B cell (primary cell): ENCODE measurements at regions not wholly inside any gene's neighbourhood (a gene's known extent, or its start where the extent isn't known, plus 50 kb on each side); places are given as distances from the start of the nearest gene placed in this dataset.

Source experiments
- ATAC-seq: fragments of 200-7000 bp; cut with Tn5 transposase; one replicate; pipeline ENCODE4 v1.10.0; 2021; ENCODE audit warnings: low read depth, mild to moderate bottlenecking, moderate number of reproducible peaks, moderate library complexity
- CTCF ChIA-PET: fragments of 350-600 bp; sonication (Branson Sonifier 250); formaldehyde crosslinking; loops from one replicate; lab custom pipeline; 2021; ENCODE audit warnings: antibody characterized with exemption, inconsistent platforms; lab: Charles Lee
- POLR2A ChIA-PET: fragments of 350-600 bp; sonication (Branson Sonifier 250); formaldehyde crosslinking; loops from one replicate; lab custom pipeline; 2021; ENCODE audit warnings: antibody characterized with exemption; lab: Charles Lee
- DNase-seq: peaks from one replicate; pipeline ENCODE4 v3.0.0; 2013
- H2AFZ ChIP-seq: 2 replicates; pipeline ENCODE4 v1.6.1; 2012; ENCODE audit warnings: mild to moderate bottlenecking, low read depth, low read length; ENCODE audit not compliant: insufficient read depth, poor library complexity, severe bottlenecking
- H3K27ac ChIP-seq, 2 donors: 1 replicate in 1 of 2; 2 replicates in 1 of 2; pipeline ENCODE4 v1.5.1; 2012 to 2013; ENCODE audit warnings: low read length in 2 of 2, mild to moderate bottlenecking in 2 of 2, moderate library complexity in 1 of 2
- H3K27me3 ChIP-seq, 4 experiments: fragments of 200-600 bp in 1 of 4; sonication (generic) in 1 of 4; replicated peaks in 1 of 4; 1 replicate in 2 of 4; 2 replicates in 2 of 4; pipeline versions ENCODE4 v1.6.1 to v1.7.0; 2013 to 2016; ENCODE audit warnings: low read length in 3 of 4, mild to moderate bottlenecking in 2 of 4, mixed read lengths in 1 of 4, moderate library complexity in 1 of 4; ENCODE audit not compliant: insufficient read depth in 4 of 4, control insufficient read depth in 3 of 4; ENCODE audit errors: control extremely low read depth in 1 of 4
- H3K36me3 ChIP-seq, 2 experiments: replicated peaks in 1 of 2; 1 replicate in 1 of 2; 2 replicates in 1 of 2; pipeline versions ENCODE4 v1.6.1 to v1.7.1; 2013; ENCODE audit warnings: low read length in 1 of 2; ENCODE audit not compliant: insufficient read depth in 2 of 2, control insufficient read depth in 1 of 2; ENCODE audit errors: control extremely low read depth in 1 of 2, extremely low read depth in 1 of 2
- H3K4me1 ChIP-seq, 2 donors: fragments of 200-600 bp in 1 of 2; sonication (generic) in 1 of 2; 1 replicate in 1 of 2; 2 replicates in 1 of 2; pipeline versions ENCODE4 v1.5.1 to v1.6.1; 2013 to 2017; ENCODE audit warnings: low read length in 2 of 2; ENCODE audit not compliant: control insufficient read depth in 2 of 2, insufficient read depth in 2 of 2
- H3K4me2 ChIP-seq: replicated peaks from 2 replicates; pipeline ENCODE3; 2012; ENCODE audit warnings: mild to moderate bottlenecking, low read depth, low read length; ENCODE audit not compliant: poor library complexity, severe bottlenecking
- H3K4me3 ChIP-seq, 5 experiments: fragments of 200-600 bp in 1 of 5; sonication (generic) in 1 of 5; 1 replicate in 3 of 5; 2 replicates in 2 of 5; pipeline versions ENCODE4 v1.5.1 to v1.7.0; 2011 to 2016; ENCODE audit warnings: low read length in 4 of 5, mild to moderate bottlenecking in 4 of 5, low read depth in 2 of 5, control low read depth in 1 of 5, moderate library complexity in 1 of 5; ENCODE audit not compliant: insufficient read depth in 1 of 5; ENCODE audit errors: control extremely low read depth in 1 of 5, extremely low read depth in 1 of 5
- H3K79me2 ChIP-seq: fragments of 200-600 bp; sonication (generic); one replicate; pipeline ENCODE4 v1.6.0; 2016; ENCODE audit warnings: low read length; ENCODE audit not compliant: control insufficient read depth, insufficient read depth
- H3K9ac ChIP-seq: fragments of 200-600 bp; sonication (generic); 2 replicates; pipeline ENCODE4 v1.6.1; 2017; ENCODE audit warnings: mild to moderate bottlenecking, low read length, moderate library complexity
- H3K9me3 ChIP-seq, 3 donors: one replicate each; pipeline versions ENCODE4 v1.6.1 to v1.7.1; 2013; ENCODE audit warnings: low read length in 2 of 3; ENCODE audit not compliant: control insufficient read depth in 2 of 3, insufficient read depth in 1 of 3; ENCODE audit errors: control extremely low read depth in 1 of 3
- H4K20me1 ChIP-seq: 2 replicates; pipeline ENCODE4 v1.6.0; 2012; ENCODE audit warnings: mild to moderate bottlenecking, low read length; ENCODE audit not compliant: insufficient read depth, control insufficient read depth, poor library complexity, severe bottlenecking
- H3K27ac Mint-ChIP-seq: one replicate; pipeline ENCODE4 v1.8.0; 2021; ENCODE audit warnings: mixed read lengths
- H3K27me3 Mint-ChIP-seq: one replicate; pipeline ENCODE4 v1.8.0; 2021; ENCODE audit warnings: mixed read lengths
- H3K4me1 Mint-ChIP-seq: one replicate; pipeline ENCODE4 v1.8.0; 2021; ENCODE audit warnings: mixed read lengths
- H3K4me3 Mint-ChIP-seq: one replicate; pipeline ENCODE4 v1.8.0; 2021; ENCODE audit warnings: mixed read lengths
- H3K9me3 Mint-ChIP-seq: one replicate; pipeline ENCODE4 v1.8.0; 2022; ENCODE audit warnings: mixed read lengths; ENCODE audit not compliant: insufficient read depth
- CTCF ChIP-seq: fragments of 200-600 bp; IDR thresholded peaks from one replicate; pipeline ENCODE4 v1.8.0; 2022; ENCODE audit warnings: antibody characterized with exemption, mild to moderate bottlenecking
- EZH2 ChIP-seq: IDR thresholded peaks from 2 replicates; pipeline ENCODE4 v1.6.1; 2012; ENCODE audit warnings: borderline replicate concordance, low read depth, mild to moderate bottlenecking, moderate library complexity, low read length; ENCODE audit not compliant: insufficient read depth, poor library complexity, severe bottlenecking
- WGBS: methylation state at CpG from one replicate; pipeline ENCODE4 v1.1.5; 2013; ENCODE audit warnings: missing lambda C conversion rate; ENCODE audit not compliant: insufficient coverage; 5-methylcytosine and 5-hydroxymethylcytosine counted together
- intact Hi-C: fragments of 100-400 bp; cut with micrococcal nuclease; formaldehyde crosslinking; loops from one replicate; pipeline ENCODE4 v1.10.0; 2022

GRCh38 chr16:54506214-54506580, 219.6 kb upstream of the IRX3 start:
- Histone ChIP-seq H2AFZ (no peak overlapping the region), H3K4me2 (no peak overlapping the region), H3K27me3 (no peaks in the 10 kb centered on the region), H3K4me1 (no peaks in the 10 kb centered on the region), H3K4me3 (no peak overlapping the region), H3K36me3 (no peaks in the 10 kb centered on the region), H3K27ac (no peak overlapping the region), H3K9ac (no peak overlapping the region), H3K79me2 (no peaks in the 10 kb centered on the region), H4K20me1 (no peaks in the 10 kb centered on the region), H3K9me3 (peaks cover 0 to 4% (median 0%) of the 10 kb centered on the region in 3 donors)
- ChIA-PET CTCF (no interaction called here), POLR2A (no interaction called here)
- peaks cover 18% of the 10 kb centered on the region for H3K27me3 Mint-ChIP-seq
- H3K9me3 Mint-ChIP-seq, result no peaks in the 10 kb centered on the region
- no peak for TF ChIP-seq CTCF
- TF ChIP-seq EZH2, result no peak
- H3K4me3 Mint-ChIP-seq, result no peak overlapping the region
- DNase-seq (no peak), ATAC-seq (no peak)
- H3K27ac Mint-ChIP-seq, result no peak overlapping the region
- WGBS, result no CpG with 5 or more reads among the region's 8 CpGs
- H3K4me1 Mint-ChIP-seq, result no peaks in the 10 kb centered on the region
- intact Hi-C loops, result no loop called here

GRCh38 chr16:54505549-54506213, 219.1 kb upstream of the IRX3 start:
- Histone ChIP-seq H2AFZ (no peak overlapping the region), H3K9ac (no peak overlapping the region), H3K4me2 (no peak overlapping the region), H3K9me3 (peaks cover 0 to 4% (median 0%) of the 10 kb centered on the region in 3 donors), H3K27ac (no peak overlapping the region), H3K4me1 (no peaks in the 10 kb centered on the region), H3K4me3 (no peak overlapping the region), H3K27me3 (no peaks in the 10 kb centered on the region), H3K36me3 (no peaks in the 10 kb centered on the region), H4K20me1 (no peaks in the 10 kb centered on the region), H3K79me2 (no peaks in the 10 kb centered on the region)
- intact Hi-C loops, result no loop called here
- 89% methylated on average over 3 of the region's 10 CpGs for WGBS
- CTCF ChIA-PET, result no interaction called here
- no peak for DNase-seq
- POLR2A ChIA-PET, result no interaction called here
- no peaks in the 10 kb centered on the region for H3K4me1 Mint-ChIP-seq
- ATAC-seq, result no peak
- H3K9me3 Mint-ChIP-seq, result no peaks in the 10 kb centered on the region
- H3K27me3 Mint-ChIP-seq, result peaks cover 21% of the 10 kb centered on the region
- H3K4me3 Mint-ChIP-seq, result no peak overlapping the region
- TF ChIP-seq CTCF (no peak), EZH2 (no peak)
- H3K27ac Mint-ChIP-seq, result no peak overlapping the region
